NCI-H226 (cell line): ENCODE measurements at regions not wholly inside any gene's neighbourhood (a gene's known extent, or its start where the extent isn't known, plus 50 kb on each side); places are given as distances from the start of the nearest gene placed in this dataset.

Experiments used
- DNase-seq: peaks from one replicate; pipeline ENCODE4 v3.0.0-alpha.2; 2015

DNA sequence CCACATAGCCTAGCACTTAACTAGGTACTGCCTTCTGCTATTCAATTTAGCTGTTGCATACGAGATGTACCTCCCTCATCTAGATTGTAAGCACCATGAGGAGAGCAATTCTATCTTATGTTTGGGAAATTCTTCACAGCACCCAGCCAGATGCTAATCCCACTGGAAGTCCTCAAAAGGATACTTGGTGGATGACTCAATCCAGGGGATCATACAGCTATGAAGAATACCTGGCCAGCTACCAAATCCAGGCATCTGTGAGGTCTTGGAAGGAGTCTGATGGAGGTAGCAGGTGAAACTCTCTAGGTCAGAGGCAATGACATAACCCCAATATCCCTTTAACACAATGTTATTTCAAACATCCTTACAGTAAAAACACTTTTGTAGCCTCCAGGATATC lies 167.8 kb upstream of the NCAM1 start:
- DNase-seq = no peak

GRCh38 chr11:112794331-112794846 lies 166.8 kb upstream of the NCAM1 start:
- DNase-seq = no peak

GRCh38 chr11:112795142-112795815 lies 165.9 kb upstream of the NCAM1 start:
- no peak for DNase-seq

- DNase-seq = no peak
Observed at GRCh38 chr11:112795911-112796649, 165.1 kb upstream of the NCAM1 start.

DNA sequence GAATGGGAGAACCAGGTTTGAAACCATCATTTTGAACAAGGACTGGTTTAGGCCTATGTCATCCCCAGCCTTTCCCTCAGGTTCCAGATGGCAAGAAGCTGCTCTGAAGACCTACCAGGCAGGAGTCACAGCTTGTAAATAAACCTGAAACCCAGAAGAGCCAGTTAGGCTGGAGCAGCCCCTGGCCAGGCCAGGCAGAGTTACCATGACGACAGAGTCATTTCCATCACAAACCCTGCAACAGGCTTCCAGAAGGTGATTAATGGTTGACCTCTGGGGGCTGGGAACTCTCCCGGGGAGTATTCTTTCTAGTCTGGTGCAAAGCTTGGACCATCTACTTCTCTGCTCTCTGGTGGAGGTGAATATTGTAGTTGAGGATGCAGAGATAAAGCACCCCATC lies 164.1 kb upstream of the NCAM1 start:
- DNase-seq = no peak

DNA sequence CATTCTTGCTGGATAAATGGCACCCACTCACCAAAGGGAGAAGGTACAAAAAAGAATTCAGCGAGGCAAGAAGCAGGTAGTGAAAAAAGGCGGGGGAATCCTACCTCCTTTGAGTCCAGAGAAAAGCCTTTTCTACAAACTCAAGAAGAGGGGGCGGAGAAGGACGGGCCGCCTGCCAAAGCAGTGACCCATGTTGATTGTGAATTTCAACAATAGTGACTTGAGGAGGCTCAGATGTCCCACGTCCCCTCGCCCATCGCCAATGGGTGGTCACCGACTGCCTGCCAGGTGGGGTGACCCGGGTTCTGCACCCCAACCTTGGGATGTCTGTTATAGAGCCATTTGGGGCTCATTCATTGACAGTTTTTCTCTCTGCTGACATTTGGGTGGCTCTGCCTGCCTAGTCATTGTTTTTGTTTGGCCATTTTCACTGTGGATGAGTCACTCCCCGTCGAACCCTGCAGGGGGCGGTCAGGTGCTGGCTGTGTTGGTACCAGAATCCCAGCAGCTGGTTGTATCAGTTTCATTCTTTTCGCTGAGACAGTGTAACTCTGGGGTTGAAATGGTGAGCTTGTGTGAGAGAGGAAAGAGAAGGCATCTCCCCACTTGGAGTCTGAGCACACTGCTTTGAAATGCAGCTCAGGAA lies 163.4 kb upstream of the NCAM1 start:
- no peak for DNase-seq

DNA sequence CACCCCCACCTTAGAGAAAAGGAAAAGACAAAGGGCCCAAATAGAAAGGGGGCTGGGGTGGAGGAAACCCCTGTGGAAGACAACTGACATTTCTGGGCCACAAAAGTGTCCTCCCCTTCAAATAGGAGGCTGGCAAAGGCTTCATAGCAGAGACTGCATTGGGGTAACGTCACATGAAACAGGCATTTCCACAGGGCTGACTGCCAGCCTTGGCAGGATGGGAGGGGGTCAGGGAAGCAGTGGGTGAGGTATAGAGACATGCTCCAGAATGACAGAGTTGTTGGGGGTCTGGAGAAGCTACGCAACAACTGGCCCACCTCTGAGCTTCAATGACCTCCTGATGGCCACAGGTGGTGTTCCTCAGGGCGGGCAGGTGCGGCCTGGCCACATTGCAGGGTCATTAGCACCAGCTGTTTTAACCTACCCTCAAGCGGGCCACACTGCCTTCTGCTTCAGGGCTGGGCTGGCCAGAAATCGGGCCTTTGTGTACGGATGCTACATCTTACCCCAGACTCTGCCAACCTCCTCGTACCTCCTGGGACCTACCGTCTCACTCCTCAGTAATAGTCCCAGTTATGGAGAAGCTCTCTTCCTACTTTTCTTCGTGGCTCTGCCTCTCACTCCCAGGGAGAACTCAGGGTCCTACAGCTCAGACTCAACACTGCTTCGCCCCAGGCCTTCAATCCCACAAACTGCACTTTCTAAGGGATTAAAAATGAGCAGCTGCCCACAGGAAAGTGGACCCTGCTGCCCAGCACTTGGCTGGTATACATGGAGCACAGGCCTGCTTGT lies 160.0 kb upstream of the NCAM1 start:
- no peak for DNase-seq

DNA sequence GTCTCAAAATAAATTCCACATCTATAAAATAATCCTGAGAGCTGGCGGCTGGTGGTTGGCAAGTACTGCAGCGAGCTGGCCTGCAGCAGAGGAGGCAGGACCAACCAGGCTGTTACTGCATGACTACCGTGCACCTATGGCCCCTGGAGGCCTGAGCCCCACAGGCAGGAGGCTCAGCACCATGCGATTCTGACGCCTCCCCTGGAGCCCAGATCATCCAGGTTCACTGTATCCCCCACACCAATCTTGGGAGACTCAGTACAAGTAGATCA lies 159.5 kb upstream of the NCAM1 start:
- DNase-seq = no peak

GRCh38 chr11:112805658-112806057 lies 155.6 kb upstream of the NCAM1 start:
- no peak for DNase-seq

DNA sequence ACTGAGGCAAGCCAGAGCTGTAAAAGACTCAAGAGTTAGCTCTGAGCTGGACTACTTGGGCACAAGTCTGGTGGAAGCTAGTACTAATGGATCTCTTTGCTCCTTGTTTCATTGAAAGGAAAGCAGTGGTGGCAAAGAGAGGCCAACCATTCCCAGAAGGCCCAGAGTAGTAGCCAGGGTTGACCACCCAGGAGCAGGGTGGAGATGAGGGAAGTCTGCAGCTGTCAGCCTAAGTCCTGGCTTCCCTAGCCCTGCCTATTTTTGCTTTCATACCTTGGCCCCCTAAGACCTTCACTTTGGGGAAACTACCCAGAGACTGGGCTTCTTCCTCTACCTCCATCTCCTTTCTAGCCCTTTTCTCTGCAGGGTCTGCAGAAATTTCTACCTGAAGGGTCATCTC lies 155.0 kb upstream of the NCAM1 start:
- no peak for DNase-seq

DNA sequence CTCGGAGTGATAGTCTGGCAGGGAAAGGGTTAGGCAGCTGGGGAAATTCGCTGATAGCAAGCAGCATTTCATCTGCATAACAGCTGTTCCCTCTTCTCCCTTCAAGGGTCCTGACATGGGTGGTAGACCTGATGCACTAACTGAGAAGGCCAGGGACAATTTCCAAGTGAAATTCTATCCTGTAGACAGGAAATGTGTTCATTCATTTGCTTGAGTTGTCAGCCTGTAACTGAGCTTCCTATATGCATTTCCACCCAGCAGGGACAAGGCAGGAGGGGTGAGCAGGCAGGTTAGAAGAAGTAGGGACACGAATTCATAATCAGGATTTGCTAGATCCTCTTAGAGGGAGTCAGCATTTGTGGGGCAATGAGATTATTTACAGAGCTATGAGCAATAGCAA lies 154.3 kb upstream of the NCAM1 start:
- DNase-seq = no peak

- no peak for DNase-seq
Observed at GRCh38 chr11:112809429-112809828, 151.8 kb upstream of the NCAM1 start.

DNA sequence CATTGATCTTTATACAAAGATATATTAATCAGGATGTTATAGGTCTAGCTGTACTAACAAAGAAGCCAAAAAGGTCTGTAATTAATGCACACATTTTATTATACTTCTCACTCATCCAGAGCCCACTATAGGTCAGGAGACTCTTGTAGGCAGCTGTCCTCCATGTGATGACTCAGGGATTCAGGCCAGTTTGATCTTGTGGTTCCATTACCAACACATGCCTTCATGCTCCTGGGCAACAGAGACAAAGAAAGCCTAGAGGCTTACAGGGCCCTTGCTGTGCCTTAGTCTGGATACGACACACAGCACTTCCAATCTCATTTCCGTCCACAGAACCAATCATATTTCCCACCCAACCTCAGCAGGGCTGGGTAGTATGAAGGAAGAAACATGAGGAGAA lies 150.3 kb upstream of the NCAM1 start:
- no peak for DNase-seq

DNA sequence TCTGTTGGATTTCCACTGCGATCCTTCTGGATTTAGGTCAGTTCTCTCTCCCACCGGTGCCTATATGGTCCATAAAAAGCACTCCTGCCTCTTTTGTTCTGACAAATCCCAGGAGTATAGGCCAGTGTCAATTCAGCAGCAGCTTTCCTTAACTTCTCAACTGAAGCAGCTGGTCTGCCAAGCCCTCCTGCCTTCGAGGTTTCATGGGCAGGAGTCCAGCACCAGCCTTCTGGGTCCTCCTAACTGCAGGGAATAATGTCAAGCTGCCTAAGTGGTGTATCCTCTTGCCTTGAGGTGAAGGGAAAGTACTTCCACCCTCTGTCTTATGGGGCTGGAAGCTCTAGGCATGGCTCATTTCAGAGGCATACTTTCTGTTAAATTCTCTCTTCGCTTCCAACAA lies 149.4 kb upstream of the NCAM1 start:
- DNase-seq = no peak

- no peak for DNase-seq
Observed at GRCh38 chr11:112812729-112813128, 148.5 kb upstream of the NCAM1 start.

DNA sequence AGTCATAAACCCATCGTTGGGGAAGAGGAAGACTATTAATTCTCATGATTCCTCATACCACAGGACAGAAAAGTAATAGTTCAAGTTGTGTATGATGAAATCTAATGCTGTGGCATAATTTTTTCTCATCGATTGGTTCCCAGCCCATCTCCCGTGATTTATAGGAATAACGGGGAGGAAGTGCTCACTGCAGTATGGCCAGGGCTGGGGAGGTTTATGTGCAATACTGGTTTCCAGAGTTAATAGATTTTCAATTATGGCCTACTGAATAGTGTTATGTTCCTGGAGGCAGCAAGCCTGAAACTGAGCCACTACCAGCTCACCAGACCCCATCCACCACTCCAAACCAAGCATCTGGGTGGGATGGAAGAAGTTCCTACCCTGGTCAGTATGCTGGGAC lies 147.1 kb upstream of the NCAM1 start:
- no peak for DNase-seq

DNA sequence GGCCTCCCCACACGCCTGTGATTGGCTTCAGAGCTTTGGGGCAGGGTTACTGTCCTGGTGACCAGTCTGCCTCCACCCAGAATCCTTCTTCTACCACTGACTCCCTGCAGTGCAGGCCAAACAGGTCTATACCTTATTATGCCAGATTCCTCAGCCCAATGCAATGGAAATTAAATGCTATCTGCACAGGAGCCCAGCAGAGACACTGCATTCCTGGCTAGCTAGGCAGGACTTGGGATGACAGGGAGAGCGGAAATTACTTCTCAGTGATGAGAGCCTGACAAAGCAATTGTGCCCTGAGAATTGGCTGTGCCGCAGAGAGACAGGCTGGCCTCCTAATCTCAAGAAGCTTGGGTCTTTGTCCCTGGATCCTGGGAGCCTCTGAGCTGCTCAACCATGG lies 143.8 kb upstream of the NCAM1 start:
- no peak for DNase-seq

GRCh38 chr11:112822478-112823274 lies 138.5 kb upstream of the NCAM1 start:
- DNase-seq = no peak

DNA sequence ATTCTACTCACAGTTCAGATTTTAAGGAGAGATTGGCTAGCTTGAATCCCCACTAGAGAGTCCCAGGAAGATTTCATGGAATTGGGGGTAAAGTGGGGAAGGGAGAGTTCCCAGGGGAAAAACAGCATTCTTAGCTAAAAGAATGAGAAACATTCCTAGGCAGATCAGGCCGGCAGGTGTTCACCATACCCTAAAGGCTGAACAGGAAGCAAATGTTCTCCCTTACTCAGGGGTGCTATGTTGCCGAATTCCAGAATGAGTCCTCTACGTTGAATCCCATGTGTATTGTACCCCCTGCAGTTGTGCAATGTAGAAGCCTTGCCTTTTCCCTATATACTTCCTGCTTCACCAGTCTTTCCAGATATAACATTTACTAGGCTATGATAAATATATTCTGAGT lies 135.2 kb upstream of the NCAM1 start:
- DNase-seq = no peak

GRCh38 chr11:112826788-112827187 lies 134.4 kb upstream of the NCAM1 start:
- no peak for DNase-seq

- DNase-seq = no peak
Observed at GRCh38 chr11:112828421-112828820, 132.8 kb upstream of the NCAM1 start.

DNA sequence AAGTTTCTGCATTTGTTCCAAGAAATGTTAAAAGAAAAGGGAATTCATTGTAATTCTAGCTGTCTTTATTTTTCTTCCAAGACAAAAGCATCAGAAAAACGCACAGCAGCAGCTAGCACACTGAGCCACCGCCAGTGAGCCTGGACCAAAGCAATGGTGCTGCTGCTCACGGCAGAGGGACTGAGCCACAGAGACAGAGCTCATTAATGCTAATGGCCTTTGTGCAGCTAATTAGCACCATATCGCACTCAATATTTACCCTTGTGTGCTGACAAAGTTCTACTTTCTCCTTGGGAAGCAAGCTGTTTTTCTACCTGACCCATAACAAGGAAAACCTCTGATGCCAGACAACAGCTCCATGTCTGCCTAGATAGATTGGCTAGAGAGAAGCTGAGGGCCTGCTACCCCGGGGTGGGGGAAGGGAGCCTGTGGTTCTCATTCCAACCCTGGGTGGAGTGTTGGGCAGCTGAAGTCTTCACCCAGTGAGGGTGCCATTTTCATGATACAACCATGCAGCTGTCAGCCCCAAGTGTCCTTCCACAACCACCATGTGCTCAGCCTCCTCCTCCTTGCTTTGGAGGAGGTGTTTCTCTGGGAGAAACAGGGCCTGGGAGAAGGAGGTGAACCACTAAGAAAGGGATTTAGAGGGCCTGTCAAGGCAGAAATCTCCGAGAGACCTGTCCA lies 131.1 kb upstream of the NCAM1 start:
- DNase-seq = no peak
